HG02610 (cell line): ENCODE measurements at regions not wholly inside any gene's neighbourhood (a gene's known extent, or its start where the extent isn't known, plus 50 kb on each side); places are given as distances from the start of the nearest gene placed in this dataset.

Experiments used
- ATAC-seq: cut with Tn5 transposase; IDR thresholded peaks from one replicate; pipeline ENCODE4 v1.9.1; 2021; ENCODE audit warnings: mild to moderate bottlenecking, moderate library complexity; ENCODE audit not compliant: unreplicated experiment

- no peak for ATAC-seq
Measured at GRCh38 chr5:165809914-165810313, 2304.5 kb downstream of the MAT2B start.

- no peak for ATAC-seq
Measured at GRCh38 chr5:165829504-165829903, 2324.1 kb downstream of the MAT2B start.

GRCh38 chr5:165834891-165835290 is 2329.5 kb downstream of the MAT2B start:
- no peak for ATAC-seq

GRCh38 chr5:165836046-165836445 is 2330.6 kb downstream of the MAT2B start:
- ATAC-seq, result no peak

- no peak for ATAC-seq
Measured at GRCh38 chr5:165837286-165837685, 2331.9 kb downstream of the MAT2B start.

GRCh38 chr5:165844571-165844970 is 2339.2 kb downstream of the MAT2B start:
- no peak for ATAC-seq

- ATAC-seq, result no peak
Measured at GRCh38 chr5:165858118-165858517, 2352.7 kb downstream of the MAT2B start.

GRCh38 chr5:165859251-165859650 is 2353.8 kb downstream of the MAT2B start:
- ATAC-seq, result no peak

GRCh38 chr5:165863239-165863638 is 2357.8 kb downstream of the MAT2B start:
- no peak for ATAC-seq

- no peak for ATAC-seq
Measured at GRCh38 chr5:165871291-165871690, 2365.9 kb downstream of the MAT2B start.

- no peak for ATAC-seq
Measured at GRCh38 chr5:165874851-165875250, 2369.4 kb downstream of the MAT2B start.

- no peak for ATAC-seq
Measured at GRCh38 chr5:165876538-165876937, 2371.1 kb downstream of the MAT2B start.

GRCh38 chr5:165877475-165877874 is 2372.1 kb downstream of the MAT2B start:
- no peak for ATAC-seq

GRCh38 chr5:165881259-165881658 is 2375.8 kb downstream of the MAT2B start:
- no peak for ATAC-seq

GRCh38 chr5:165882099-165882498 is 2376.7 kb downstream of the MAT2B start:
- no peak for ATAC-seq

GRCh38 chr5:165885623-165886350 is 2380.4 kb downstream of the MAT2B start:
- ATAC-seq, result no peak

GRCh38 chr5:165887147-165887546 is 2381.7 kb downstream of the MAT2B start:
- ATAC-seq, result no peak

- no peak for ATAC-seq
Measured at GRCh38 chr5:165892383-165892782, 2387.0 kb downstream of the MAT2B start.

GRCh38 chr5:165894916-165895315 is 2389.5 kb downstream of the MAT2B start:
- ATAC-seq, result no peak

GRCh38 chr5:165903835-165904234 is 2387.6 kb upstream of the WWC1 start:
- no peak for ATAC-seq

- ATAC-seq, result no peak
Measured at GRCh38 chr5:165906871-165907270, 2384.6 kb upstream of the WWC1 start.

- ATAC-seq, result no peak
Measured at GRCh38 chr5:165913059-165913458, 2378.4 kb upstream of the WWC1 start.

- ATAC-seq, result no peak
Measured at GRCh38 chr5:165914456-165914855, 2377.0 kb upstream of the WWC1 start.
